T-helper 2 cell treated with Interferon-gamma antibody and Interleukin-4, amounts not matched to agents 5 μg/mL and 100 μg/mL, for 36 hours (primary cell): ENCODE measurements at regions not wholly inside any gene's neighbourhood (a gene's known extent, or its start where the extent isn't known, plus 50 kb on each side); places are given as distances from the start of the nearest gene placed in this dataset.
"Not testable (repeated sequence)": the region's sequence is repeated elsewhere in the genome, so short reads cannot be mapped to it uniquely, and the experiment has no call there.

Experiments
- DNase-seq: peaks from one replicate; pipeline ENCODE4 v3.0.0; 2021; ENCODE audit warnings: low spot score
- H3K27ac Mint-ChIP-seq: one replicate; pipeline ENCODE4 v1.8.0; 2021; ENCODE audit warnings: mild to moderate bottlenecking, mixed read lengths
- H3K27me3 Mint-ChIP-seq: one replicate; pipeline ENCODE4 v1.8.0; 2021; ENCODE audit warnings: low read depth, mixed read lengths
- H3K36me3 Mint-ChIP-seq: one replicate; pipeline ENCODE4 v1.8.0; 2021; ENCODE audit warnings: low read depth, mixed read lengths
- H3K4me1 Mint-ChIP-seq: one replicate; pipeline ENCODE4 v1.8.0; 2021; ENCODE audit warnings: low read depth, mixed read lengths
- H3K4me3 Mint-ChIP-seq: one replicate; pipeline ENCODE4 v1.8.0; 2022; ENCODE audit warnings: mild to moderate bottlenecking, moderate library complexity, mixed read lengths
- H3K9me3 Mint-ChIP-seq: one replicate; pipeline ENCODE4 v1.8.0; 2021; ENCODE audit warnings: mixed read lengths

- Mint-ChIP-seq H3K4me3 (no peak overlapping the region), H3K27me3 (no peaks in the 10 kb centered on the region), H3K9me3 (peaks cover 25% of the 10 kb centered on the region), H3K27ac (no peak overlapping the region), H3K36me3 (peaks cover 10% of the 10 kb centered on the region), H3K4me1 (peaks cover 17% of the 10 kb centered on the region)
- DNase-seq = no peak
Measured at GRCh38 chr21:25501462-25501861, 105.8 kb downstream of the MRPL39 start.

DNA sequence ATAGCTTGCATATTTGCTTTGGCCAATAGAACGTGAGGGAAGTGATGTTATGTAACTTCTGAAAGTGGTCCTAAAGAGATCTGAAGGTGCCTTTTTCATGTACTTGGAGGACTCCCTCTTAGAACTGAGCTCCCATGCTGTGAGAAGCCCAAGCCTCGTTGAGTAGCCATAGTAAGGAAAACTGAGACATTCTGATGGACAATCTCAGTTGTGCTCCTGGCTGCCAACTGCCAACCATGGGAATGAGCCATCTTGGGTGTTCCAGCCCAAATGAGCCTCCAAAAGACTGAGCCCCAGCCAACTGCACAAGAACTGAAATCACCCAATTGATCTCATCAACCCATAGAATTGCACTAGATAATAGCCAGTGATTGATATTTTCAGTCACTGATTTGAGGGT is 106.7 kb downstream of the MRPL39 start:
- H3K9me3 Mint-ChIP-seq = peaks cover 25% of the 10 kb centered on the region
- H3K27ac Mint-ChIP-seq = no peak overlapping the region
- H3K4me3 Mint-ChIP-seq = no peak overlapping the region
- H3K27me3 Mint-ChIP-seq = no peaks in the 10 kb centered on the region
- H3K4me1 Mint-ChIP-seq = peaks cover 13% of the 10 kb centered on the region
- DNase-seq = no peak
- peaks cover 10% of the 10 kb centered on the region for H3K36me3 Mint-ChIP-seq

DNA sequence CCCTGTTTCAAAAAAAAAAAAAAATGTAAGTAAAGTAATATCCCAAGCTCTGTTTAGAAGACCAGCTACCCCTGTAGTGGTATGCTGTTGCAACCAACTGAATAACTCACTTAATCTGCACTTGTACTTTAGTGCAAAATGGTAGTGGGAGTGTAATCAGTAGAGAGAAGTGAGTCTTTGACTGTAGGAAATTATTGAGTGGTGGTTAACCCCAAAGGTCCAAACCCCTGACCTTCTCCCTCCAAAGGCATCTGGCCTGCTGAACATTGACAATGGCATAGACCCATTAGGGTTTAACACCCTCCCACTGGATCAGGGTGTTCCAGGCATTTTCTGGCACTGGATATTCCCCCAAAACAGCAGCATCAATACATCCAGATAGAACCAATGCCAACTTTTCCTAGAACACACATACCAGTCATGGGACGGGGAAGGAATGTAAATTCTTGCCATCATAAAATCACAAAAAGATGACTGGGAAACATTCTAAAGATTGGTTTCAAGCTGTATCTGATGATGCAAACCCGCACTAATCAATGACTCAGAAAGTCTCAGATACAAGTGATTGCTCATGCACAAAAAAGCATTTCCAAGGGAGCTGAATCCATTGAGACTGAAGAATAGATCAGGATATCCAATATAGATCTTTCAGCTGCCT is 110.3 kb downstream of the MRPL39 start:
- peaks cover 7% of the 10 kb centered on the region for H3K4me1 Mint-ChIP-seq
- H3K9me3 Mint-ChIP-seq = peaks cover 15% of the 10 kb centered on the region
- H3K27ac Mint-ChIP-seq = no peak overlapping the region
- no peak for DNase-seq
- no peaks in the 10 kb centered on the region for H3K27me3 Mint-ChIP-seq
- peaks cover 7% of the 10 kb centered on the region for H3K36me3 Mint-ChIP-seq
- no peak overlapping the region for H3K4me3 Mint-ChIP-seq

GRCh38 chr21:25494804-25495203 is 112.5 kb downstream of the MRPL39 start:
- Mint-ChIP-seq H3K4me3 (no peak overlapping the region), H3K27ac (no peak overlapping the region), H3K4me1 (peaks cover 12% of the 10 kb centered on the region), H3K36me3 (peaks cover 5% of the 10 kb centered on the region), H3K9me3 (peaks cover 9% of the 10 kb centered on the region), H3K27me3 (no peaks in the 10 kb centered on the region)
- DNase-seq = no peak

- H3K36me3 Mint-ChIP-seq = peaks cover 4% of the 10 kb centered on the region
- no peak overlapping the region for H3K27ac Mint-ChIP-seq
- peaks cover 3% of the 10 kb centered on the region for H3K9me3 Mint-ChIP-seq
- H3K4me1 Mint-ChIP-seq = peaks cover 17% of the 10 kb centered on the region
- DNase-seq = no peak
- no peak overlapping the region for H3K4me3 Mint-ChIP-seq
- no peaks in the 10 kb centered on the region for H3K27me3 Mint-ChIP-seq
Measured at GRCh38 chr21:25493722-25494121, 113.6 kb downstream of the MRPL39 start.

GRCh38 chr21:25491267-25491666 is 116.0 kb downstream of the MRPL39 start:
- no peak overlapping the region for H3K4me3 Mint-ChIP-seq
- H3K27ac Mint-ChIP-seq = no peak overlapping the region

GRCh38 chr21:25490742-25491141 is 116.5 kb downstream of the MRPL39 start:
- no peak overlapping the region for H3K4me3 Mint-ChIP-seq
- DNase-seq = no peak
- peaks cover 2% of the 10 kb centered on the region for H3K36me3 Mint-ChIP-seq
- no peak overlapping the region for H3K27ac Mint-ChIP-seq
- H3K27me3 Mint-ChIP-seq = no peaks in the 10 kb centered on the region
- H3K9me3 Mint-ChIP-seq = no peaks in the 10 kb centered on the region
- H3K4me1 Mint-ChIP-seq = peaks cover 35% of the 10 kb centered on the region

More at GRCh38 chr21:25491267-25491666, 116.0 kb downstream of the MRPL39 start:
- H3K27me3 Mint-ChIP-seq = no peaks in the 10 kb centered on the region
- peaks cover 31% of the 10 kb centered on the region for H3K4me1 Mint-ChIP-seq
- H3K9me3 Mint-ChIP-seq = no peaks in the 10 kb centered on the region
- peaks cover 2% of the 10 kb centered on the region for H3K36me3 Mint-ChIP-seq
- DNase-seq = no peak

DNA sequence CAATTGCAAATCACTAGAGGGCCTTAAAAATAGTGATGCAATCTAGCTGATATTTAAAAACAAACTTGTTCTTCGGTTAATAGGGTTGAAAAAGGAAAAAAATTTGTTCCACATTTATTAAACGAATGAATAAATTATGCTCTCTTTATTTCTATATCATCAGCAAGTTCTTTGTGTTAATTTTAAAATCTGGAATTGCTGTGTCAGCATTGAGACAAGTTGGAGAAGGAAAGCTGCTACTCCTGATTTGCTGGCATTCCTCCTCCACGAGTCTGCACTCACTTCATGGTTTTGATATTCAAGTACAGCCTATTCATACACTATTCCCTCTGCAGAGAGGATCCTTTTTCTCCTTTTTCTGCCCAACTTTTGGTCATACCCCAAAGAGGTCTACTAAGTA is 117.6 kb downstream of the MRPL39 start:
- H3K9me3 Mint-ChIP-seq = peaks cover 1% of the 10 kb centered on the region
- H3K4me1 Mint-ChIP-seq = peaks cover 36% of the 10 kb centered on the region
- H3K27ac Mint-ChIP-seq = no peak overlapping the region
- peaks cover 2% of the 10 kb centered on the region for H3K36me3 Mint-ChIP-seq
- no peak overlapping the region for H3K4me3 Mint-ChIP-seq
- DNase-seq = no peak
- H3K27me3 Mint-ChIP-seq = no peaks in the 10 kb centered on the region

- peak; percentile 29 for DNase-seq
- no peak overlapping the region for H3K27ac Mint-ChIP-seq
- H3K27me3 Mint-ChIP-seq = no peaks in the 10 kb centered on the region
- H3K36me3 Mint-ChIP-seq = peaks cover 16% of the 10 kb centered on the region
- peaks cover 24% of the 10 kb centered on the region for H3K9me3 Mint-ChIP-seq
- H3K4me3 Mint-ChIP-seq = peak overlapping the region; percentile 29
- peaks cover 36% of the 10 kb centered on the region for H3K4me1 Mint-ChIP-seq
Measured at GRCh38 chr21:25487046-25487594, 120.2 kb downstream of the MRPL39 start.

DNA sequence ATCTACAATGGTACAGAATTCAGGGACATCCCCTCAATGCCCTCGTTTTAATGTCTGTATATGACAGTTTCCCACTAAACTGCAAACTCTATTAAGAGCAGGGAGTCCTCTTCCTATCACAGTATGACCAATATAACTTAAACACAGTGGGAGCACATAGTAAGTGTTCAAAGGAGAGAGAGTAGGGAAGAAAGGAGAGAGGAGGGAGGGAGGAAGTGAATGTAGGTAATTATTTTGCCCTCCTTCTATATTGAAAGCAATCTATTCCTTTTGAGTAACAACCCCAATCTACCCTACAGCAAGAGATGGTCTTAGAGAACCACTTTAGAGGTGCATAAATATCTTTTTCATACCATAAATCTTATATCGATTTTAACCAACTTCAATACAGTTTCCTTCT is 121.4 kb downstream of the MRPL39 start:
- Mint-ChIP-seq H3K4me1 (peaks cover 32% of the 10 kb centered on the region), H3K27me3 (no peaks in the 10 kb centered on the region), H3K9me3 (peaks cover 36% of the 10 kb centered on the region), H3K4me3 (no peak overlapping the region), H3K27ac (no peak overlapping the region), H3K36me3 (peaks cover 25% of the 10 kb centered on the region)
- no peak for DNase-seq

- Mint-ChIP-seq H3K36me3 (peaks cover 9% of the 10 kb centered on the region), H3K4me3 (no peak overlapping the region), H3K4me1 (peaks cover 27% of the 10 kb centered on the region), H3K9me3 (peaks cover 24% of the 10 kb centered on the region), H3K27ac (no peak overlapping the region), H3K27me3 (no peaks in the 10 kb centered on the region)
- no peak for DNase-seq
Measured at GRCh38 chr21:25467896-25468295, 139.4 kb downstream of the MRPL39 start.

- not testable (repeated sequence) for H3K36me3 Mint-ChIP-seq, DNase-seq
- H3K9me3 Mint-ChIP-seq = peaks cover 16% of the 10 kb centered on the region
Measured at GRCh38 chr21:25467071-25467470, 140.2 kb downstream of the MRPL39 start.

GRCh38 chr21:25466470-25466869 is 140.8 kb downstream of the MRPL39 start:
- Mint-ChIP-seq H3K27ac (no peak overlapping the region), H3K27me3 (no peaks in the 10 kb centered on the region), H3K4me1 (peaks cover 37% of the 10 kb centered on the region), H3K36me3 (peaks cover 5% of the 10 kb centered on the region), H3K9me3 (peaks cover 15% of the 10 kb centered on the region), H3K4me3 (no peak overlapping the region)
- no peak for DNase-seq

More at GRCh38 chr21:25467071-25467470, 140.2 kb downstream of the MRPL39 start:
- not testable (repeated sequence) for H3K27me3 Mint-ChIP-seq, H3K4me3 Mint-ChIP-seq, H3K27ac Mint-ChIP-seq
- peaks cover 32% of the 10 kb centered on the region for H3K4me1 Mint-ChIP-seq

DNA sequence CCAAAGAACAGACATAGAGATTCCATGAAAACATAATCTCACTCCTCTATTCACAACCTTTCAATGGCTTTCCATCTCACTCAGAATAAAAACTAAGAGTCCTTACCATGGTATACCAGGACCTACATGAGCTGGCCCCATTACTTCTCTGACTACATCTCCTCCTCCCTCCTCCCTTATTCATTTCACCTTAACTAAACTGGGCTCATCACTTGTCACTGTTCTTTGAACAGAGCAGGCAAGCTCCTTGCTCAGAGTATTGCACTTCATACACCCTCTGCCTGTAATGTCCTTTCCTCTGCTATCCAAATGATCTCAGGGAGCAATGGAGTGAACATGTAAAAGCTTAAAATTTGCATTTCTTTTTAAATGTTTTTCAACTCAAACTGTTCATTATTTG is 142.0 kb downstream of the MRPL39 start:
- H3K4me3 Mint-ChIP-seq = no peak overlapping the region

DNA sequence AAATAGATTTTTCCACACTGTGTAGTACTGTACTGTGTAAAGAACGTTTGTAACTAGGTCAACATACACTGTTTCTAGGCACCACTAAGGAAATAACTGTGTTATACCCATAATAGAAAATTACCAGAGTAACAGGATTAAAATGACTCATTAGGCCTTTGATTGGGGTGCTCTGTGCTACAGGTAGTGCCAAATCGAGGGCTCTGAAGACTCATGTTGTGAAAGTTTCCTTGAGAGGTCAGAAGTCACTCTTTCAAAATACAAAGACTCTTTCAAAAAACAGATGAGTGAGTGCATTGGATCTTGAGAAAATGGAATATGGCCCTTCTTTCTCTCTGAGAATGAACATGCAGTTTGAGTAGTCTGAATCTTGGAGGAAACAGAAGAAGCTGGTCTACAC is 143.0 kb downstream of the MRPL39 start:
- Mint-ChIP-seq H3K4me1 (peaks cover 46% of the 10 kb centered on the region), H3K36me3 (peaks cover 8% of the 10 kb centered on the region), H3K27me3 (no peaks in the 10 kb centered on the region), H3K9me3 (peaks cover 13% of the 10 kb centered on the region), H3K4me3 (peak overlapping the region; percentile 9), H3K27ac (peak overlapping the region; percentile 83)
- no peak for DNase-seq

More for the DNA sequence above, 142.0 kb downstream of the MRPL39 start:
- Mint-ChIP-seq H3K27ac (peak overlapping the region; percentile 18), H3K4me1 (peaks cover 39% of the 10 kb centered on the region), H3K36me3 (peaks cover 5% of the 10 kb centered on the region), H3K9me3 (peaks cover 15% of the 10 kb centered on the region), H3K27me3 (no peaks in the 10 kb centered on the region)
- DNase-seq = no peak
